Ishikawa (cell line): ENCODE measurements at regions not wholly inside any gene's neighbourhood (a gene's known extent, or its start where the extent isn't known, plus 50 kb on each side); places are given as distances from the start of the nearest gene placed in this dataset.

Source experiments
- CEBPB ChIP-seq: IDR thresholded peaks from 2 replicates; pipeline ENCODE4 v1.6.1; 2012
- CREB1 ChIP-seq: IDR thresholded peaks from 2 replicates; pipeline ENCODE4 v1.6.1; 2012; ENCODE audit warnings: low read depth
- EGR1 ChIP-seq: IDR thresholded peaks from 2 replicates; pipeline ENCODE4 v1.6.1; 2012
- EP300 ChIP-seq: IDR thresholded peaks from 2 replicates; pipeline ENCODE4 v1.6.1; 2012; ENCODE audit warnings: borderline replicate concordance
- FOXM1 ChIP-seq: IDR thresholded peaks from 2 replicates; pipeline ENCODE4 v1.6.1; 2012; ENCODE audit warnings: low read depth, borderline replicate concordance
- NFIC ChIP-seq: IDR thresholded peaks from 2 replicates; pipeline ENCODE4 v1.6.1; 2012
- RAD21 ChIP-seq: IDR thresholded peaks from 2 replicates; pipeline ENCODE4 v1.6.1; 2012; ENCODE audit warnings: low read depth
- REST ChIP-seq: IDR thresholded peaks from 2 replicates; pipeline ENCODE4 v1.6.1; 2012; ENCODE audit warnings: low read depth, mild to moderate bottlenecking
- TAF1 ChIP-seq: IDR thresholded peaks from 2 replicates; pipeline ENCODE4 v1.6.1; 2012; ENCODE audit warnings: low read depth, mild to moderate bottlenecking
- TCF12 ChIP-seq: IDR thresholded peaks from 2 replicates; pipeline ENCODE4 v1.6.1; 2012; ENCODE audit warnings: low read depth
- TEAD4 ChIP-seq: IDR thresholded peaks from 2 replicates; pipeline ENCODE4 v1.6.1; 2012
- YY1 ChIP-seq: IDR thresholded peaks from 2 replicates; pipeline ENCODE4 v1.6.1; 2012; ENCODE audit warnings: low read depth
- ZBTB7A ChIP-seq: IDR thresholded peaks from 2 replicates; pipeline ENCODE4 v1.6.1; 2012; ENCODE audit warnings: low read depth
- TF ChIP-seq, protein P1 (sequence below): IDR thresholded peaks from 2 replicates; pipeline ENCODE4 v1.6.1; 2012
- TF ChIP-seq, protein P2 (sequence below): IDR thresholded peaks from 2 replicates; pipeline ENCODE4 v1.6.1; 2012

- TF ChIP-seq RAD21 (no peak), EGR1 (no peak), NFIC (no peak), TAF1 (no peak), TEAD4 (no peak), TCF12 (no peak), ZBTB7A (no peak), YY1 (no peak), REST (no peak), FOXM1 (no peak), CEBPB (no peak), CREB1 (no peak), EP300 (no peak)
- TF ChIP-seq, protein P1, sequence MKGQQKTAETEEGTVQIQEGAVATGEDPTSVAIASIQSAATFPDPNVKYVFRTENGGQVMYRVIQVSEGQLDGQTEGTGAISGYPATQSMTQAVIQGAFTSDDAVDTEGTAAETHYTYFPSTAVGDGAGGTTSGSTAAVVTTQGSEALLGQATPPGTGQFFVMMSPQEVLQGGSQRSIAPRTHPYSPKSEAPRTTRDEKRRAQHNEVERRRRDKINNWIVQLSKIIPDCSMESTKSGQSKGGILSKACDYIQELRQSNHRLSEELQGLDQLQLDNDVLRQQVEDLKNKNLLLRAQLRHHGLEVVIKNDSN, result no peak
- TF ChIP-seq, protein P2, sequence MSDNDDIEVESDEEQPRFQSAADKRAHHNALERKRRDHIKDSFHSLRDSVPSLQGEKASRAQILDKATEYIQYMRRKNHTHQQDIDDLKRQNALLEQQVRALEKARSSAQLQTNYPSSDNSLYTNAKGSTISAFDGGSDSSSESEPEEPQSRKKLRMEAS, result no peak
Observed at GRCh38 chr10:43026039-43026973, 50.6 kb upstream of the RET start.
